Spleen (tissue), 7 donors: ENCODE measurements at regions not wholly inside any gene's neighbourhood (a gene's known extent, or its start where the extent isn't known, plus 50 kb on each side); places are given as distances from the start of the nearest gene placed in this dataset.

ENCODE experiments used
- POLR2AphosphoS5 ChIP-seq, 3 donors: sonication (generic); formaldehyde crosslinking; IDR thresholded peaks; one replicate each; pipeline ENCODE4 v1.5.1; 2017; ENCODE audit warnings: antibody characterized with exemption in 3 of 3
- TF ChIP-seq, protein P1 (sequence below), 11 experiments: fragments of 200-600 bp in 7 of 11; fragments of 450-650 bp in 4 of 11; sonication (generic) in 4 of 11; IDR thresholded peaks in 8 of 11; conservative IDR thresholded peaks in 3 of 11; 1 replicate in 7 of 11; 2 replicates in 4 of 11; pipeline versions ENCODE4 v1.4.0 to v1.8.0; 2016 to 2021; ENCODE audit warnings: antibody characterized with exemption in 11 of 11, inconsistent platforms in 4 of 11, mild to moderate bottlenecking in 1 of 11
- donor health status: DM: no; HTN: no; CAD: no; lungs with moderate emphysema.
- donor health status: DM: no; HTN: no; CAD: no.
- donor health status: DM: no; HTN: no; CAD: no.

DNA sequence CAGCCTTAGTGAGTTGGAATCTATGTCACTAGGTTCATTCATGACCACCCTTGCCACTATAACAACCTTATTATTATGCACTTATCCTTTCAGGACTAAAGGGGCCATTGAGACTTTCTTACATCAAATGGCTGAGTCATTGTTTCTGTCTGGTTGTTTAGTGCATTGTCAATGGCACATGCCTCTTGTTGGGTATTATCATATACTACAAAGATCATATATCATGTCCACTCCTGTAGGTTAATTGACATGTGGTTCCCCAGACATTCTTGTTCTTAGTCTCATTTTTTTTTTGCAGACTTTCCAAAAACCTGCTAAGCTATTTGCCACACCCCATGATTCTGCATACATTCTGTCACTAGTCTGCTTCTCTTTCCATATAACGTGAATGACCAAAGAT lies 66.7 kb upstream of the PRDM9 start:
- TF ChIP-seq POLR2AphosphoS5 (IDR thresholded peaks at IDR 0.05), result no peak
- TF ChIP-seq, protein P1, sequence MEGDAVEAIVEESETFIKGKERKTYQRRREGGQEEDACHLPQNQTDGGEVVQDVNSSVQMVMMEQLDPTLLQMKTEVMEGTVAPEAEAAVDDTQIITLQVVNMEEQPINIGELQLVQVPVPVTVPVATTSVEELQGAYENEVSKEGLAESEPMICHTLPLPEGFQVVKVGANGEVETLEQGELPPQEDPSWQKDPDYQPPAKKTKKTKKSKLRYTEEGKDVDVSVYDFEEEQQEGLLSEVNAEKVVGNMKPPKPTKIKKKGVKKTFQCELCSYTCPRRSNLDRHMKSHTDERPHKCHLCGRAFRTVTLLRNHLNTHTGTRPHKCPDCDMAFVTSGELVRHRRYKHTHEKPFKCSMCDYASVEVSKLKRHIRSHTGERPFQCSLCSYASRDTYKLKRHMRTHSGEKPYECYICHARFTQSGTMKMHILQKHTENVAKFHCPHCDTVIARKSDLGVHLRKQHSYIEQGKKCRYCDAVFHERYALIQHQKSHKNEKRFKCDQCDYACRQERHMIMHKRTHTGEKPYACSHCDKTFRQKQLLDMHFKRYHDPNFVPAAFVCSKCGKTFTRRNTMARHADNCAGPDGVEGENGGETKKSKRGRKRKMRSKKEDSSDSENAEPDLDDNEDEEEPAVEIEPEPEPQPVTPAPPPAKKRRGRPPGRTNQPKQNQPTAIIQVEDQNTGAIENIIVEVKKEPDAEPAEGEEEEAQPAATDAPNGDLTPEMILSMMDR (IDR thresholded peaks at IDR 0.05 in 8 of 11, conservative IDR thresholded peaks at IDR 0.05 in 3 of 11), result no peak
